ENCODE measurements at regions not wholly inside any gene's neighbourhood (a gene's known extent, or its start where the extent isn't known, plus 50 kb on each side); places are given as distances from the start of the nearest gene placed in this dataset.
A peak's percentile ranks its signal among the peaks of the same experiment; 100 is the strongest.

- peaks cover 8% of the 10 kb centered on the region for H3K4me1 Mint-ChIP-seq (ENCODE audit: low read depth, unreplicated experiment)
- H3K9me3 Mint-ChIP-seq (ENCODE audit: unreplicated experiment), result no peaks in the 10 kb centered on the region
- H3K79me2 ChIP-seq (ENCODE audit: insufficient read depth, low read length), result peaks cover 2% of the 10 kb centered on the region
- no peak overlapping the region for H3K4me3 ChIP-seq (ENCODE audit: insufficient read depth, low read depth, low read length)
- H3K9me3 ChIP-seq (ENCODE audit: insufficient read depth, low read depth, low read length), result no peaks in the 10 kb centered on the region
- H2AFZ ChIP-seq (ENCODE audit: low read depth, low read length), result peak overlapping the region; percentile 20
- H3K9ac ChIP-seq (ENCODE audit: low read length), result no peak overlapping the region
- H3K27ac Mint-ChIP-seq (ENCODE audit: unreplicated experiment), result no peak overlapping the region
- no peak for TF ChIP-seq EZH2 (IDR thresholded peaks at IDR 0.05; ENCODE audit: insufficient read depth, low read length)
- no peak for TF ChIP-seq CTCF (IDR thresholded peaks at IDR 0.05; ENCODE audit: insufficient read depth, low read depth, low read length)
- H3K4me2 ChIP-seq (ENCODE audit: low read length), result peak overlapping the region; percentile 26
- no peaks in the 10 kb centered on the region for H3K36me3 Mint-ChIP-seq (ENCODE audit: low read depth, unreplicated experiment)
- H3K4me1 ChIP-seq (ENCODE audit: insufficient read depth, low read length), result peaks cover 21% of the 10 kb centered on the region
- FAIRE-seq (no peak), DNase-seq (ENCODE audit: low read depth) (no peak)
- no peak overlapping the region for H3K27ac ChIP-seq (ENCODE audit: low read depth, low read length)
- H4K20me1 ChIP-seq (ENCODE audit: insufficient read depth, low read length), result no peaks in the 10 kb centered on the region
- H3K36me3 ChIP-seq (ENCODE audit: insufficient read depth, low read length), result no peaks in the 10 kb centered on the region
- H3K27me3 Mint-ChIP-seq (ENCODE audit: low read depth, unreplicated experiment), result no peaks in the 10 kb centered on the region
- H3K4me3 Mint-ChIP-seq (ENCODE audit: unreplicated experiment), result no peak overlapping the region
- H3K27me3 ChIP-seq (ENCODE audit: insufficient read depth, low read length), result no peaks in the 10 kb centered on the region
Observed at GRCh38 chr5:88391116-88391515, 122.5 kb upstream of the TMEM161B start.

- no peak for DNase-seq (ENCODE audit: low read depth)
- Histone ChIP-seq H3K9me3 (ENCODE audit: insufficient read depth, low read depth, low read length) (no peaks in the 10 kb centered on the region), H3K9ac (ENCODE audit: low read length) (no peak overlapping the region), H4K20me1 (ENCODE audit: insufficient read depth, low read length) (no peaks in the 10 kb centered on the region), H3K79me2 (ENCODE audit: insufficient read depth, low read length) (peaks cover 2% of the 10 kb centered on the region), H3K27ac (ENCODE audit: low read depth, low read length) (no peak overlapping the region), H3K27me3 (ENCODE audit: insufficient read depth, low read length) (no peaks in the 10 kb centered on the region), H3K4me2 (ENCODE audit: low read length) (peak overlapping the region; percentile 61), H3K4me1 (ENCODE audit: insufficient read depth, low read length) (peaks cover 20% of the 10 kb centered on the region), H3K4me3 (ENCODE audit: insufficient read depth, low read depth, low read length) (no peak overlapping the region), H3K36me3 (ENCODE audit: insufficient read depth, low read length) (no peaks in the 10 kb centered on the region), H2AFZ (ENCODE audit: low read depth, low read length) (peak overlapping the region; percentile 42)
- Mint-ChIP-seq H3K27ac (ENCODE audit: unreplicated experiment) (no peak overlapping the region), H3K27me3 (ENCODE audit: low read depth, unreplicated experiment) (no peaks in the 10 kb centered on the region), H3K4me1 (ENCODE audit: low read depth, unreplicated experiment) (peaks cover 8% of the 10 kb centered on the region), H3K9me3 (ENCODE audit: unreplicated experiment) (no peaks in the 10 kb centered on the region), H3K4me3 (ENCODE audit: unreplicated experiment) (no peak overlapping the region), H3K36me3 (ENCODE audit: low read depth, unreplicated experiment) (no peaks in the 10 kb centered on the region)
- TF ChIP-seq EZH2 (IDR thresholded peaks at IDR 0.05; ENCODE audit: insufficient read depth, low read length) (no peak), CTCF (IDR thresholded peaks at IDR 0.05; ENCODE audit: insufficient read depth, low read depth, low read length) (no peak)
- FAIRE-seq, result no peak
Observed at GRCh38 chr5:88390481-88390880, 121.8 kb upstream of the TMEM161B start.

GRCh38 chr5:88390096-88390441 is 121.4 kb upstream of the TMEM161B start:
- Histone ChIP-seq H3K36me3 (ENCODE audit: insufficient read depth, low read length) (no peaks in the 10 kb centered on the region), H4K20me1 (ENCODE audit: insufficient read depth, low read length) (no peaks in the 10 kb centered on the region), H3K9ac (ENCODE audit: low read length) (no peak overlapping the region), H2AFZ (ENCODE audit: low read depth, low read length) (peak overlapping the region; percentile 42), H3K79me2 (ENCODE audit: insufficient read depth, low read length) (peaks cover 2% of the 10 kb centered on the region), H3K4me3 (ENCODE audit: insufficient read depth, low read depth, low read length) (no peak overlapping the region), H3K9me3 (ENCODE audit: insufficient read depth, low read depth, low read length) (no peaks in the 10 kb centered on the region), H3K27me3 (ENCODE audit: insufficient read depth, low read length) (no peaks in the 10 kb centered on the region), H3K27ac (ENCODE audit: low read depth, low read length) (no peak overlapping the region), H3K4me1 (ENCODE audit: insufficient read depth, low read length) (peaks cover 20% of the 10 kb centered on the region), H3K4me2 (ENCODE audit: low read length) (peak overlapping the region; percentile 61)
- FAIRE-seq, result no peak
- no peaks in the 10 kb centered on the region for H3K36me3 Mint-ChIP-seq (ENCODE audit: low read depth, unreplicated experiment)
- no peak for DNase-seq (ENCODE audit: low read depth)
- no peak overlapping the region for H3K27ac Mint-ChIP-seq (ENCODE audit: unreplicated experiment)
- H3K4me1 Mint-ChIP-seq (ENCODE audit: low read depth, unreplicated experiment), result peaks cover 8% of the 10 kb centered on the region
- no peak overlapping the region for H3K4me3 Mint-ChIP-seq (ENCODE audit: unreplicated experiment)
- no peak for TF ChIP-seq EZH2 (IDR thresholded peaks at IDR 0.05; ENCODE audit: insufficient read depth, low read length)
- TF ChIP-seq CTCF (IDR thresholded peaks at IDR 0.05; ENCODE audit: insufficient read depth, low read depth, low read length), result no peak
- no peaks in the 10 kb centered on the region for H3K9me3 Mint-ChIP-seq (ENCODE audit: unreplicated experiment)
- H3K27me3 Mint-ChIP-seq (ENCODE audit: low read depth, unreplicated experiment), result no peaks in the 10 kb centered on the region
